NB4 (cell line): ENCODE measurements at regions not wholly inside any gene's neighbourhood (a gene's known extent, or its start where the extent isn't known, plus 50 kb on each side); places are given as distances from the start of the nearest gene placed in this dataset.

Source experiments
- DNase-seq: peaks from one replicate; pipeline ENCODE4 v3.0.0; 2010; ENCODE audit warnings: low read depth
- H3K4me3 ChIP-seq: one replicate; pipeline ENCODE4 v1.5.1; 2011; ENCODE audit warnings: mild to moderate bottlenecking, low read depth, low read length, moderate library complexity
- CTCF ChIP-seq: IDR thresholded peaks from one replicate; pipeline ENCODE4 v1.5.1; 2012; ENCODE audit warnings: low read depth, low read length
- MAX ChIP-seq: IDR thresholded peaks from 2 replicates; pipeline ENCODE4 v1.6.1; 2011; ENCODE audit warnings: low read depth, low read length
- MYC ChIP-seq: IDR thresholded peaks from 2 replicates; pipeline ENCODE4 v1.6.1; 2011; ENCODE audit warnings: low read depth, low read length
- POLR2A ChIP-seq: IDR thresholded peaks from 2 replicates; pipeline ENCODE4 v1.6.1; 2011; ENCODE audit warnings: mild to moderate bottlenecking; ENCODE audit not compliant: insufficient read length; ENCODE audit errors: extremely low read depth

DNA sequence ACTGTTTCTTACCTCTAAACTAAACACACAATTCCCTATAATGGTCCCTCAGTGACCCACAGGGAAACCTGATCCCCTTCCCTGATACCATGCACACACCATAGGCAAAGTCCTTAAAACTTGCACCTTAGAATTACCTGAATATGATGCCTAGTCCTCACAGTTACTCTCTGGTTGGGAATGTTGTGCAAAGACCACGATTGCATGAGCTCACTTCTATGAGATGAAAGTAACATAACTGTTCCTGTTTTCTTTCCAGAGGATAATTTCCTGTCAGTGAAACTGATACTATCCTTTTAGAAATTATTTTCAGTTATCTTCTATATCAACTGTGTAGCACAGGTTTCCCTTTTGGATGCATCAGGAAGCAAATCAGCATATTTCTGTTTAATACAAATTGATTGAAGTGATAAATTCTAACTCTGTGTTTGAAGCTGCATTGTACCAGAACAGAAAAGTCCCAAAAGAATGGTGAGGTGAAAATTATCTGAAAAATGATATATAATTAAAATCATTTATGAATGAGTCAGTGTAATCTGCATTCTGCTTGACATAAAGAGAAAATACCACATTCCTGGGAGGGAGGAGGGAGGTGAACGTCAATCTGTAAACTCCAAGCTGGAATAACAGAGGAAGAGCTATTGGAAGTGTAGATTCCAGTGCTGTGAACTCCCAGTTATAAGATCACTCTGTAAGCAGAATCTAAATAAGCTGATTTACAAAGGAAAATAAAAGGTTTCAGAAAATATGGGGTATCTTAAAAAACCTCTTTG is 51.2 kb upstream of the TNFAIP8 start:
- no peak overlapping the region for H3K4me3 ChIP-seq
- no peak for DNase-seq
- no peak for TF ChIP-seq MAX
- TF ChIP-seq MYC: no peak
- TF ChIP-seq CTCF: no peak
- TF ChIP-seq POLR2A: no peak
